RWPE1 (cell line): ENCODE measurements at regions not wholly inside any gene's neighbourhood (a gene's known extent, or its start where the extent isn't known, plus 50 kb on each side); places are given as distances from the start of the nearest gene placed in this dataset.

Experiments used
- CTCF ChIA-PET: fragments of 350-600 bp; sonication (Branson Sonifier 250); formaldehyde crosslinking; extraction: SDS; loops from one replicate; lab custom pipeline; 2021; lab: Yijun Ruan, JAX
- POLR2A ChIA-PET: fragments of 400-600 bp; formaldehyde crosslinking; extraction: SDS; loops from one replicate; lab custom pipeline; 2020; ENCODE audit warnings: antibody characterized with exemption; ENCODE audit not compliant: low non-redundant PET; lab: Yijun Ruan, JAX
- DNase-seq: peaks from one replicate; pipeline ENCODE4 v3.0.0; 2012; ENCODE audit warnings: low spot score
- H3K27ac ChIP-seq: fragments of 450-650 bp; 2 replicates; pipeline ENCODE4 v1.5.1; 2017
- TF ChIP-seq, protein P1 (sequence below): fragments of 450-650 bp; conservative IDR thresholded peaks from 2 replicates; pipeline ENCODE4 v1.5.1; 2017; ENCODE audit warnings: low read depth, mild to moderate bottlenecking

DNA sequence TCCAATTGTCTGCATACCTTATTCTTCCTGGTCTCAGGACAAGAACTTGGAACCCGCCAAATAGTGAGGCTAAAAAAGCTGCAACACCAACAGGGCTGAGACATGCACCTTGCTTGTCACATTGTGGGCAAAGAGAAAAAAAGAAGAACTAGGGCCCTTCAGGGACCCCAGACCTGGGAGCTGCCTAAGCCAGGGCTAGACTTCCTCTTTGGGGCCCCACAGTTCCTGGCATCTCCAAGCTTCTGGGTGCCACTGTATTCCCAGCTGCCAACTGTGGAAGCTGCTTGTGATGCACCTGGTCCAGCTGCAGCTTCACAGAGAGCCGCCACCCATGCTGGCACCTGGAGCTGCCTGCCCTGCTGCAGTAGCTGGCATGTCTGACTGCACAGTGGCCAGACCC is 370.6 kb downstream of the CD83 start:
- POLR2A ChIA-PET, result no interaction called here
- H3K27ac ChIP-seq, result no peak overlapping the region

DNA sequence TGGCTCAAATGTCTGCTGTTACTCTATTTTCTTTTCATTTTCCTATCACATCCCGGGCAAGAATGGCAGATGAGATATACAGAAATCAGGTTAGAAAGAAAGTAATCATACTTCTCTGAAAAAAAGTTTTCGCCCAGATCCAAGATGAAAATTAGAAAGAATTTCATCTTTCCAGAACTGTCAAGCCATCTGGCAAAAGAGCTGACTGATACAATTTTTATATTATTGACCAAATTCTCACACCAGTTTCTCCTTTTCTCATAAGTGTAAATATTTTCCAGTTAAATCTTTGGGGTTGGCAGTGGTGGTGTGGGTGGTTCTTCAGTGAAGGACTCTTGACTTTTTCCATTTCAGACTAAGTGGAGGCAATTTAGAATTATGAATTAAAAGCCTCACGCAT is 371.9 kb downstream of the CD83 start:
- no peak for DNase-seq
- TF ChIP-seq, protein P1, sequence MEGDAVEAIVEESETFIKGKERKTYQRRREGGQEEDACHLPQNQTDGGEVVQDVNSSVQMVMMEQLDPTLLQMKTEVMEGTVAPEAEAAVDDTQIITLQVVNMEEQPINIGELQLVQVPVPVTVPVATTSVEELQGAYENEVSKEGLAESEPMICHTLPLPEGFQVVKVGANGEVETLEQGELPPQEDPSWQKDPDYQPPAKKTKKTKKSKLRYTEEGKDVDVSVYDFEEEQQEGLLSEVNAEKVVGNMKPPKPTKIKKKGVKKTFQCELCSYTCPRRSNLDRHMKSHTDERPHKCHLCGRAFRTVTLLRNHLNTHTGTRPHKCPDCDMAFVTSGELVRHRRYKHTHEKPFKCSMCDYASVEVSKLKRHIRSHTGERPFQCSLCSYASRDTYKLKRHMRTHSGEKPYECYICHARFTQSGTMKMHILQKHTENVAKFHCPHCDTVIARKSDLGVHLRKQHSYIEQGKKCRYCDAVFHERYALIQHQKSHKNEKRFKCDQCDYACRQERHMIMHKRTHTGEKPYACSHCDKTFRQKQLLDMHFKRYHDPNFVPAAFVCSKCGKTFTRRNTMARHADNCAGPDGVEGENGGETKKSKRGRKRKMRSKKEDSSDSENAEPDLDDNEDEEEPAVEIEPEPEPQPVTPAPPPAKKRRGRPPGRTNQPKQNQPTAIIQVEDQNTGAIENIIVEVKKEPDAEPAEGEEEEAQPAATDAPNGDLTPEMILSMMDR, result no peak
- ChIA-PET POLR2A (no interaction called here), CTCF (interaction anchor here (0.6 kb wide), 1 partner anchor 31 kb away, joined by 6 read pairs; no protein-coding TSS in a partner anchor)
- H3K27ac ChIP-seq, result no peak overlapping the region

More for the DNA sequence above, 370.6 kb downstream of the CD83 start:
- TF ChIP-seq, protein P1, result no peak
- CTCF ChIA-PET, result no interaction called here
- no peak for DNase-seq

DNA sequence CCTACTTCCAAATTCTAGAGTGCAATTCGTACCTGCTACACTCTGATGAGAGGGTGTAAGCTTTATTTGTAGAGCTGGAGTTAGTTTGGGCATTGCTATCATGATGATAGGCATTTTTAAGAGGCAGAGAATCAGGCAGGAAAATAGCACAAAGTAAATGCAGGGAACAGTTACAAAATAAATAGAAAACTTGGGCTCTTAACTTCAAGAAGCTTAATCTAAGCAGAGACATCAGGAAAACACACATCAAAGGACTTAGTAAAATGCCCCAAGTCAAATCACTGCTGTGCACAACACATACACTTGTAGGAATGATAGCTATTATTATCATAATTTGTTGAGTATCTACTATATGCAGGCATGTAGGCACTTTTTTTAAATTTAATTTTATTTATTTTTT is 381.2 kb downstream of the CD83 start:
- TF ChIP-seq, protein P1, result no peak
- peak overlapping the region; percentile 25; the same call in 1 of the 2 replicates for H3K27ac ChIP-seq
- ChIA-PET CTCF (interaction anchor here (0.6 kb wide), 1 partner anchor 138 kb away, joined by 3 read pairs; no protein-coding TSS in a partner anchor), POLR2A (no interaction called here)
- DNase-seq, result no peak

DNA sequence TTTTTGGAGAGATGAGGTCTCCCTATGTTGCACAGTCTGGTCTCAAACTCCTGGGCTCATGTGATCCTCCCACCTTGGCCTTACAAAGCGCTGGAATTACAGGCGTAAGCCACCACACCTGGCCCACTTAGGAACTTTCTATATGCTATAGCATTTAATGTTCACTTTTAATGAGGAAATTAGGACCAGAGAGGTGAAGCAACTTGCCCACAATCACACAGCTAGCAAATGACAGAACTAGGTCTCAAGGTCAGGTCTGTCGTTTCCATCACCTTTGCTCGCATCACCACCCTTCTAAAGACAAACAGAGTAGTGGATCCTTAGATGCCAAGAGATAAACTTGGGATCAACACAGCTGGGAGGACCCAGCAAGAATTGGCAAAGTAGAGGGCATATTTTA is 381.7 kb downstream of the CD83 start:
- TF ChIP-seq, protein P1, result no peak
- no peak for DNase-seq
- POLR2A ChIA-PET, result no interaction called here
- peak overlapping the region; percentile 25; the same call in 1 of the 2 replicates for H3K27ac ChIP-seq
- CTCF ChIA-PET, result no interaction called here

DNA sequence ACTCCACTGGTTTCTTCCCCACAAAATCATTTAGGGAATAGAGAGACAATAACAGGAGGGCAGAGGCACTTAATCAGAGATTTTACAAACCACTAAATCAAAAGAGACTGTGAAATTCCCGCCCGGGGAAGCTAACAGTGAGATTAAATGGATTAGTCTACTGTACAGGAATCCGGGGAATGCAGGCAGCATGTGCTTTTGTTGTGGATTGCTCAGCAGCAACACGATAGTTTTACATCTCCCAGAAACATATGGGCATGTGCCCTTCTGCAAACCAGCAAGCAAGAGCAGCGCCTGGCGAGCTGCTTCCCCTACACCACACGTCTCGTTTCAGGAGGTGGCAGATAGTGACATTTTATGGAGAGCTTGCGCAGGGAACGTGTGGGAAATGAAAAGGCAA is 382.3 kb downstream of the CD83 start:
- peak overlapping the region; percentile 73 for H3K27ac ChIP-seq
- TF ChIP-seq, protein P1, result no peak
- DNase-seq, result peak; percentile 64
- CTCF ChIA-PET, result no interaction called here
- POLR2A ChIA-PET, result no interaction called here

DNA sequence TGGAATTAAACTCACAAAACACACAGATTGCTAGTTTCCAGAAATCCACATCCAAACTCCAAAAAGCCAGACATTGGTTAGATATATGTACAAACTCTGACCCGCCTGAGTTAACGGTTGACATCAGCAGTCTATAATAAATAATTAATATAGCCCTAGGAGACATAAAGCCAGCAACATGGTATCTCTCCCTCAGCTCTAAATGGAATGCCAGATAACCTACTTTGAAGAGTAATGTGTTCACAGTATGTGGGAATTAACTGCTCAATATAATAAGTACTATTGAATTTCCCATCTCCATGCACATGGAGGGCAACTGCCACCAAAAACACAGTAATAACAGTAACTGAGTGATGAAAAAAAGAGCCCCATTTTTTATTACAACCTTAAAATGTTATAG is 383.2 kb downstream of the CD83 start:
- CTCF ChIA-PET, result interaction anchor here (0.7 kb wide), 1 partner anchor 21 kb away, joined by 3 read pairs; no protein-coding TSS in a partner anchor

More for the DNA sequence above, 383.2 kb downstream of the CD83 start:
- no peak overlapping the region for H3K27ac ChIP-seq
- TF ChIP-seq, protein P1, result no peak
- DNase-seq, result no peak
- POLR2A ChIA-PET, result no interaction called here
